MM.1S (cell line): ENCODE measurements at regions not wholly inside any gene's neighbourhood (a gene's known extent, or its start where the extent isn't known, plus 50 kb on each side); places are given as distances from the start of the nearest gene placed in this dataset.

ENCODE experiments used
- DNase-seq: peaks from one replicate; pipeline ENCODE4 v3.0.0-alpha.2; 2015
- H2AFZ ChIP-seq: fragments of 300-600 bp; sonication (generic); 2 replicates; pipeline ENCODE4 v1.6.0; 2016; ENCODE audit warnings: antibody characterized with exemption, low read length
- H3F3A ChIP-seq: fragments of 300-600 bp; sonication (generic); 2 replicates; pipeline ENCODE4 v1.6.1; 2016; ENCODE audit warnings: mild to moderate bottlenecking, antibody characterized with exemption, low read length, moderate library complexity, mixed read lengths; ENCODE audit not compliant: insufficient read depth
- H3K27ac ChIP-seq: fragments of 300-600 bp; sonication (generic); 2 replicates; pipeline ENCODE4 v1.5.1; 2016; ENCODE audit warnings: mild to moderate bottlenecking, low read length
- H3K27me3 ChIP-seq: fragments of 300-600 bp; sonication (generic); replicated peaks from 2 replicates; pipeline ENCODE4 v1.6.0; 2016; ENCODE audit warnings: low read length; ENCODE audit not compliant: insufficient read depth
- H3K36me3 ChIP-seq: fragments of 300-600 bp; sonication (generic); replicated peaks from 2 replicates; pipeline ENCODE4 v1.6.1; 2016; ENCODE audit warnings: mild to moderate bottlenecking, low read length, mixed read lengths; ENCODE audit not compliant: insufficient read depth
- H3K4me1 ChIP-seq: fragments of 300-600 bp; sonication (generic); 2 replicates; pipeline ENCODE4 v1.6.1; 2016; ENCODE audit warnings: low read length, mixed read lengths
- H3K4me2 ChIP-seq: fragments of 300-600 bp; sonication (generic); 2 replicates; pipeline ENCODE4 v1.6.0; 2016; ENCODE audit warnings: low read depth, low read length
- H3K4me3 ChIP-seq: fragments of 300-600 bp; sonication (generic); 2 replicates; pipeline ENCODE4 v1.5.1; 2016; ENCODE audit warnings: low read length, mixed read lengths
- H3K79me2 ChIP-seq: fragments of 300-600 bp; sonication (generic); 2 replicates; pipeline ENCODE4 v1.6.1; 2016; ENCODE audit warnings: mixed run types, low read length, mixed read lengths
- H3K9ac ChIP-seq: fragments of 300-600 bp; sonication (generic); 2 replicates; pipeline ENCODE4 v1.6.1; 2016; ENCODE audit warnings: low read length, mixed read lengths
- H3K9me2 ChIP-seq: fragments of 300-600 bp; sonication (generic); replicated peaks from 2 replicates; pipeline ENCODE4 v1.6.1; 2016; ENCODE audit warnings: mild to moderate bottlenecking, low read length, mixed read lengths; ENCODE audit not compliant: insufficient read depth
- H3K9me3 ChIP-seq: fragments of 300-600 bp; sonication (generic); replicated peaks from 2 replicates; pipeline ENCODE4 v1.6.1; 2016; ENCODE audit warnings: mild to moderate bottlenecking, low read length, mixed read lengths; ENCODE audit not compliant: insufficient read depth
- H4K20me1 ChIP-seq: fragments of 300-600 bp; sonication (generic); 2 replicates; pipeline ENCODE4 v1.6.1; 2016; ENCODE audit warnings: mild to moderate bottlenecking, low read length, moderate library complexity, mixed read lengths; ENCODE audit not compliant: insufficient read depth
- EZH2 ChIP-seq: fragments of 300-600 bp; sonication (generic); optimal IDR thresholded peaks from 2 replicates; pipeline ENCODE3; 2017; ENCODE audit warnings: low read depth, mild to moderate bottlenecking, antibody characterized with exemption, low read length, mixed read lengths
- EZH2phosphoT487 ChIP-seq: fragments of 300-600 bp; sonication (generic); IDR thresholded peaks from 2 replicates; pipeline ENCODE4 v1.6.1; 2018; ENCODE audit warnings: antibody characterized with exemption, low read length
- TF ChIP-seq, protein P1 (sequence below): fragments of 300-600 bp; sonication (generic); IDR thresholded peaks from 2 replicates; pipeline ENCODE4 v1.5.1; 2016; ENCODE audit warnings: antibody characterized with exemption, low read length, mixed read lengths

DNA sequence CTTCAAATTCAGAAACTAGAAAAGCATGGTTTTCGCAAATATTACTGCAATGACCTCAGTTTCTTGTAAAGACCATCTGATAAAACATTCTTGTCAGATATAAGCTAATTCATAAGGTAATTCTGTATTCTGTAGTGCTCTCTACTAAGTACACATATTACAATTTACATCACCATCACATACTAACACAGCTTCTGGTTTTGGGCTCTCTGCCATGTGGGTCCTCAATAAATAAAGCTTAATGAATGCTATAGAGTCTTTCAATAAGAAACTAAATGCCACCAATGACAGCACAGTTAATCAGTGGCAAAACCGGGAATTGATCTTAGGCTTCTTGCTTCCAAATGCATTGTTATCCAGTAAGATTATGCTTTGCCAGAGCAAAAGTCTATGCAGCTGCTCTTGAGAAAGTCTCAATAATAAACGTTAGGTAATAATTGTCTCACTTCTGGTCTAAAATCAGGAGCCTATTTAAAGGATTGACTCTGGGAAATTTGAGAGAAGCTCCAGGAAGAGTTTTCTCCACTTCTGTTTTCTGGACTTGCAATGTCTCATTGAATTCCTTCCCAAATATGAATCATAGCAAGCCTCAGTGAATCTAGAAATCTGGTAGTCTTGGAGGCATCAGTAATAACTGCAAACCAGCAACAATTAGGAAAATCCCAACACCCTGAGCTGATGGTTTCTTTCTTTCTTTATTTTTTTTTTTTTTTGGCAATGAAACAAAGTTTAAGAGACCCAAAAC lies 67.9 kb upstream of the RAPGEF4 start:
- Histone ChIP-seq H3K36me3 (no peaks in the 10 kb centered on the region), H3K9me2 (no peaks in the 10 kb centered on the region), H3K79me2 (no peaks in the 10 kb centered on the region), H3K4me1 (no peaks in the 10 kb centered on the region), H3K4me2 (no peak overlapping the region), H3F3A (no peaks in the 10 kb centered on the region), H3K27me3 (no peaks in the 10 kb centered on the region), H3K4me3 (no peak overlapping the region), H3K27ac (no peak overlapping the region), H4K20me1 (no peaks in the 10 kb centered on the region), H3K9ac (no peak overlapping the region), H3K9me3 (no peaks in the 10 kb centered on the region), H2AFZ (no peak overlapping the region)
- no peak for DNase-seq
- TF ChIP-seq, protein P1, sequence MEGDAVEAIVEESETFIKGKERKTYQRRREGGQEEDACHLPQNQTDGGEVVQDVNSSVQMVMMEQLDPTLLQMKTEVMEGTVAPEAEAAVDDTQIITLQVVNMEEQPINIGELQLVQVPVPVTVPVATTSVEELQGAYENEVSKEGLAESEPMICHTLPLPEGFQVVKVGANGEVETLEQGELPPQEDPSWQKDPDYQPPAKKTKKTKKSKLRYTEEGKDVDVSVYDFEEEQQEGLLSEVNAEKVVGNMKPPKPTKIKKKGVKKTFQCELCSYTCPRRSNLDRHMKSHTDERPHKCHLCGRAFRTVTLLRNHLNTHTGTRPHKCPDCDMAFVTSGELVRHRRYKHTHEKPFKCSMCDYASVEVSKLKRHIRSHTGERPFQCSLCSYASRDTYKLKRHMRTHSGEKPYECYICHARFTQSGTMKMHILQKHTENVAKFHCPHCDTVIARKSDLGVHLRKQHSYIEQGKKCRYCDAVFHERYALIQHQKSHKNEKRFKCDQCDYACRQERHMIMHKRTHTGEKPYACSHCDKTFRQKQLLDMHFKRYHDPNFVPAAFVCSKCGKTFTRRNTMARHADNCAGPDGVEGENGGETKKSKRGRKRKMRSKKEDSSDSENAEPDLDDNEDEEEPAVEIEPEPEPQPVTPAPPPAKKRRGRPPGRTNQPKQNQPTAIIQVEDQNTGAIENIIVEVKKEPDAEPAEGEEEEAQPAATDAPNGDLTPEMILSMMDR, result no peak
- TF ChIP-seq EZH2phosphoT487 (no peak), EZH2 (no peak)

DNA sequence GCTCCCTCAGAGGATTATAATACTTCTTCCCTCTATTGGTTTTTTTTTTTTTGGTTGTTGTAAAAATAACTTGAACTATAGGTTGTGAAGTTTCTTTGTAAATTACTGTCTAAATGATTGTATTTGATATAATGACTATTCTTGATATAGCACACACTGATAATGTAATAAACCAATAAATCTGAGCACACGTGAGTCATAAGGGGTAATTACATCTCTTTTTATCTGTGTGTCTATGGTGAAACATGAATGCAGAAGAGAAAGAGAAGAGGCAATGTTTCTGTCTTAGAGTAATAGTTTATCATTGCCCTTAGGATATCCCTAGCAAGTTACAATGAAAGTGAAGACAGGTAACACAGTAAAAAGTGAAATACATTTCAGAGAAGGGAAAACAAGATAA lies 64.1 kb upstream of the RAPGEF4 start:
- Histone ChIP-seq H3K4me3 (no peak overlapping the region), H3K9ac (no peak overlapping the region), H3K36me3 (no peaks in the 10 kb centered on the region), H3K27ac (no peak overlapping the region), H3K9me2 (no peaks in the 10 kb centered on the region), H3K27me3 (no peaks in the 10 kb centered on the region), H3K79me2 (no peaks in the 10 kb centered on the region), H3F3A (no peaks in the 10 kb centered on the region), H2AFZ (no peak overlapping the region), H3K4me1 (peaks cover 4% of the 10 kb centered on the region; the same call in 1 of the 2 replicates), H3K4me2 (no peak overlapping the region), H3K9me3 (no peaks in the 10 kb centered on the region), H4K20me1 (no peaks in the 10 kb centered on the region)
- TF ChIP-seq, protein P1, result no peak
- TF ChIP-seq EZH2 (no peak), EZH2phosphoT487 (no peak)
- DNase-seq, result no peak

DNA sequence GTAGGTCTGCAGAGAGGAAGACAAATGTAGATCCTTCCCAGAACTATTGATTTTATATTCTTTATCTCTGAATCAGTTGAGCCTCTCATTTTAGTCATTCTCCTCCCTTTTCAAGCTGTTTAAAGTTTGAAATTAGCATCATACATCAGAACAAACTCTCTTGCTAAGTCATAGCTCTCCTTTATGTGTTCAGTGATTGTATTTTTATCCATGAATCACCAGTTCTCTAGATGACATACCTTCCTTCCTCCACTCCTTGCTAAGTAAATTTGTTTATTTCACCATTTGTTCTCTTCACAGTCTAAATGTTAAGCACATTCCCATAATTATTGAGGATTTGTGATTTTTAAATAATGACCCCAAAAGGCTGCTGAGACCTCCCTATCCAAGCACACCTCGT lies 63.5 kb upstream of the RAPGEF4 start:
- no peak overlapping the region for H3K9ac ChIP-seq
- H3K79me2 ChIP-seq, result no peaks in the 10 kb centered on the region
- no peaks in the 10 kb centered on the region for H3F3A ChIP-seq
- no peak overlapping the region for H2AFZ ChIP-seq
- TF ChIP-seq, protein P1, result no peak
- TF ChIP-seq EZH2, result no peak
- TF ChIP-seq EZH2phosphoT487, result no peak
- no peaks in the 10 kb centered on the region for H3K27me3 ChIP-seq
- no peaks in the 10 kb centered on the region for H4K20me1 ChIP-seq
- DNase-seq, result no peak
- H3K4me3 ChIP-seq, result no peak overlapping the region
- H3K27ac ChIP-seq, result no peak overlapping the region
- no peaks in the 10 kb centered on the region for H3K9me2 ChIP-seq
- no peak overlapping the region for H3K4me2 ChIP-seq
- no peaks in the 10 kb centered on the region for H3K36me3 ChIP-seq
- no peaks in the 10 kb centered on the region for H3K9me3 ChIP-seq
- H3K4me1 ChIP-seq, result peaks cover 4% of the 10 kb centered on the region; the same call in 1 of the 2 replicates
